GM13976 (cell line): ENCODE measurements at regions not wholly inside any gene's neighbourhood (a gene's known extent, or its start where the extent isn't known, plus 50 kb on each side); places are given as distances from the start of the nearest gene placed in this dataset.
"Not testable (repeated sequence)": the region's sequence is repeated elsewhere in the genome, so short reads cannot be mapped to it uniquely, and the experiment has no call there.

Experiments used
- DNase-seq: peaks from one replicate; pipeline ENCODE4 v3.0.0; 2012; ENCODE audit warnings: low spot score
- in situ Hi-C: fragments of 300-500 bp; cut with MboI; formaldehyde crosslinking; loops from one replicate; pipeline ENCODE4 v1.12.0; 2022; ENCODE audit warnings: low sequenced_read_pairs, mixed read lengths, inconsistent platforms; ENCODE audit not compliant: unreplicated experiment
- TF ChIP-seq, protein P1 (sequence below): IDR thresholded peaks from 2 replicates; pipeline ENCODE4 v1.5.1; 2012; ENCODE audit warnings: borderline replicate concordance, mild to moderate bottlenecking; ENCODE audit not compliant: insufficient read depth; ENCODE audit errors: extremely low read depth, missing control alignments, control extremely low read depth

DNA sequence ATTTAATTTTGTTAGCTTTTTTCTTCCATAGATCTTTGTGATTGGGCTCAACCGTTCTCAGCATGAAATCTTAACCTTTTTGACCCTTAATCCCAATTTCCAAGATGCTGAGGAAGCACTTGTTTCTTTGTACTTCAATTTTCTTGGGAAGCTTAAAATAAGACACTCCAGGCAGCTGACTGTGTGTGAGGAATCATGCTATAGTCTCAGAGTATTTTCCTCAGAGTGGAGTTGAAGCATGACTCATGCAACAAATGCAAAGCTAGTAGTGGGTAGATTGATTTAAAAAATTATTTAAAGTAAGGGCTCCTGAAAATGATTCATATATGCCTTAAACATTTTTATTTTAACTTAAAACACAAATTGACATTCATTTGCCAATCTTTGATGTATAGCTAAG is 168.7 kb downstream of the BTBD3 start:
- DNase-seq, result no peak
- TF ChIP-seq, protein P1, sequence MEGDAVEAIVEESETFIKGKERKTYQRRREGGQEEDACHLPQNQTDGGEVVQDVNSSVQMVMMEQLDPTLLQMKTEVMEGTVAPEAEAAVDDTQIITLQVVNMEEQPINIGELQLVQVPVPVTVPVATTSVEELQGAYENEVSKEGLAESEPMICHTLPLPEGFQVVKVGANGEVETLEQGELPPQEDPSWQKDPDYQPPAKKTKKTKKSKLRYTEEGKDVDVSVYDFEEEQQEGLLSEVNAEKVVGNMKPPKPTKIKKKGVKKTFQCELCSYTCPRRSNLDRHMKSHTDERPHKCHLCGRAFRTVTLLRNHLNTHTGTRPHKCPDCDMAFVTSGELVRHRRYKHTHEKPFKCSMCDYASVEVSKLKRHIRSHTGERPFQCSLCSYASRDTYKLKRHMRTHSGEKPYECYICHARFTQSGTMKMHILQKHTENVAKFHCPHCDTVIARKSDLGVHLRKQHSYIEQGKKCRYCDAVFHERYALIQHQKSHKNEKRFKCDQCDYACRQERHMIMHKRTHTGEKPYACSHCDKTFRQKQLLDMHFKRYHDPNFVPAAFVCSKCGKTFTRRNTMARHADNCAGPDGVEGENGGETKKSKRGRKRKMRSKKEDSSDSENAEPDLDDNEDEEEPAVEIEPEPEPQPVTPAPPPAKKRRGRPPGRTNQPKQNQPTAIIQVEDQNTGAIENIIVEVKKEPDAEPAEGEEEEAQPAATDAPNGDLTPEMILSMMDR, result no peak
- in situ Hi-C loops, result no loop called here

DNA sequence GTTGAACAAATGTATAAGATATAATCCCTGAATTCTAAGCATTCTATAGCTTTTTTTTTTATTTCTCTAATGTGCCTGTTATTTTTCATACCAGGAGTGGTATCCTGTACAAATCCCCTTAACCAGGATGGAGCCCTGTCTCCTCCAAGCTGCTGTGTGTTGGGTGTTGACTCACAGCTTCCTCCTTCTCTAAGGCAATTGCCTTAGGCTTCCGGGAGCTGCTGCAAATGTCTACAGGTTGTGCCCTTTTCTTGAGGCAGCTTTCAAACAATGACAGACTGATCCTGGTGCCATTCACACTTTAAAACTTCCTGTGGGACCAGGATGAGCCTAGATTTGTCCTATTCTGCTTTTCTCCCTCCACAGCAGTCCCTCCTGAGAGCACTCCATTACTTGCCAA is 173.2 kb downstream of the BTBD3 start:
- in situ Hi-C loops, result no loop called here
- TF ChIP-seq, protein P1, result no peak
- no peak for DNase-seq

DNA sequence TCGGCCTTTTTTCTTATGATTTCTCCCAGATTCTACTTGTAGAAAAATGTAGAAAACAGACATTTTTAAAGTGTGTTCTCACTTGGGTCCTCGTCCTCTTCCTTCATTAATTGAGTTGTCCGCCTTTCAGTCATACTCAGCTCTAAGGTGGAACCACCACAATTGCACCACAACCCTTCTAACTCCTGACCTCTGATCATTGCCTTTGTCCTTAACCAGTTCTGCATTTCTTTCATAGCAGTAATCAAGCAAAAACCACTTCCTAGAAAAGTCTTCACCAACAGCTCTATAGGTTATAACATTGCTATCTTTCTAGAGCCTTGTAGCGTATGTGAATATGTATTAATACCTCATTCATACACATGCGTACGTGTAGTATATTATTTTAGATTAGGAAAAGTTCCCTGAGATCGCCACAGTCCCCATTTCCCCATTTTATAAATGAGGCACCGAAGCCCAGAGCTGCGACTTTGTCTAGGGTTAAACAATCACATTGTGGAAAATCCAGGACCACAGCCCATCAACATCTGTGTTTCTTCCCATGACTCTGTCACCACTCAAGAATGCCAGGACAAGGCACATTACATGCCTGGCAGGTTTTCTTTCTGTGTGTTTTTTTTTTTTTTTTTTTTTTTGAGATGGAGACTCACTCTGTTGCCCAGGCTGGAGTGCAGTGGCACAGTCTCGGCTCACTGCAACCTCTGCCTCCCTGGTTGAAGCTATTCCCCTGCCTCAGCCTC is 175.5 kb downstream of the BTBD3 start:
- TF ChIP-seq, protein P1, result no peak
- DNase-seq, result no peak
- in situ Hi-C loops, result no loop called here

DNA sequence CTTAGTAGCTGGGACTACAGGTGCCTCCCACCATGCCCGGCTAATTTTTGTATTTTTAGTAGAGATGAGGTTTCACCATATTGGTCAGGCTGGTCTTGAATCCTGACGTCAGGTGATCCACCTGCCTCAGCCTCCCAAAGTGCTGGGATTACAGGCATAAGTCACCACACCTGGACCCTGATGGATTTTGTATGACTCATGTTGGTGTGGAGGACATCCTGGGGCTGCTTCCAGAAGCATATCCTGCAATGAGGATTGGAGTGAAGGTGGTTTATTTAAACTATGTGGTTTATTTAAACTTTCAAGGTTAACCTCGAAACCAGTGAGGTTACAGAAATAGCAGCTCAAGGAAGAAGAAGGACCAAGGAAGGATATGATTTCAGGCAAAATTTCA is 176.1 kb downstream of the BTBD3 start:
- DNase-seq, result not testable (repeated sequence)

DNA sequence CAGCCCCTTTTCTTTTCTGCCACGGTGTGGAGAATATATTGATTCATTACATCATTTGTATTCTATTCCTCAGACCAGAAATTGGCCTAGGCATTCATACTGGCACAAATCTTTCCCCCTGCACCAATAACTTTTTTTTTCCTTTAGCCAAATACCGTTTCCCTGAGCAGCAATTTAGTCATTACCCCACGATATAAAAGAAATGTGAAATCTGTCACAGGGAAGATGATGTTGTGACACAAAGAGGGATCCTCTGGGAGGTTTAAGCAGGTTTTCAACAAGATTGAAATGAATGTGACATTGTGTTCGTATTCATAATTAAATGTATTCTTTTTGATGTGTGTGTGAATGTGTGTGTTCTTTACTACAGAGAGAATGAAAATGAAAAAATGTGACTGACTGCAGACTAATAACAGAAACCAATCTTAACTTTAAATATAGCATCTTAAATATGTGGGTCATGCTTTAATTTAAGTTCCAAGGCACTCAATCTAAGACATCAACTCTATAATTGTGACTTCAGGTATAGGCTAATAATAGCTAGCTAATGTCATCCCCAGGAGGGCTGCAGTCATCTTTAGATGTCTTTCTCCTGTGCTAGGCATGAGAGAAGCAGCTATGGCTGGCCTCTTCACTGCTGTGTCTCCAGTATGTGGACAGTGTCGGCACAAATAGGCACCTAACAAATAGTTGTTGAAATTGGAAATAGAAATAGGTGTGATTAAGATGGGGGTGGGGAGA is 177.7 kb downstream of the BTBD3 start:
- in situ Hi-C loops, result no loop called here
- TF ChIP-seq, protein P1, result no peak
- no peak for DNase-seq

More for the DNA sequence above, 176.1 kb downstream of the BTBD3 start:
- in situ Hi-C loops, result not testable (repeated sequence)

DNA sequence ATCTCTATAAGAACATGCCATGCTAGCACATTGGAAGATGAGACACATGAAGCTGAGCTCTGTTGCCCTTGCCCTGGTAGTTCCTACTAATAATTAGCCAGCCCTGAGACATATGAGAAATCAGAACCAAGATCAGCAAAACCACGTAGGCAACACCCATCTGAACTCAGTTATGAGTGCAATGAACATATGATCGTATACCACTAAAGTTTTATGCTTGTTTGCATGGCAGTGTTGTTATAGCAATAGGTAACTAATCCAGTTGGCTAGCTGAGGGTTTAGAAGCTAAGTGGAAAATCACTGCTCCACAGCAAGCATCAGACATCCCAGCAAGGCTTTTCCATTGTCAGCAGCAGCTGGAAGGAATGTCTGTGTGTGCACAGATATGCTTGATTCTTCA is 180.7 kb downstream of the BTBD3 start:
- in situ Hi-C loops, result no loop called here
- no peak for DNase-seq
- TF ChIP-seq, protein P1, result no peak

DNA sequence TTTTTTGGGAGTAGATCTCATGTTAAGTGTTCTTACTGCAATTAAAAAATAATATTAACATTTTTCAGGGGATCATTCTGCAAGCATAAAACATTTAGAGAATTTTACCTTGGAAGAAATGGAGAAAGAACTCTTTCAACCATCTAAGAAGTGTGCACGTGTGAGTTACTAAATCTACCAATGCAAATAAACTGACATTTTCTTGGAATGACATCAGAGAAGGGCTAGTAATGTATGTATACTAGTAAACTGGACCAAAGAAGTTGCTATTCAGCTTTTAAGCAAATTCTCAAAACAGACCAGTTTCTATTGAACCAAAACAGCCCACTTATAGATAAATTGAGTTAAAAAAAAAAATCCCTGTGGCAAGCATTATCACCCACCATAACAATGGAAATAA is 191.2 kb downstream of the BTBD3 start:
- in situ Hi-C loops, result no loop called here
- TF ChIP-seq, protein P1, result no peak
- DNase-seq, result no peak
